Esophagus mucosa (tissue), 1 donor: ENCODE measurements at regions not wholly inside any gene's neighbourhood (a gene's known extent, or its start where the extent isn't known, plus 50 kb on each side); places are given as distances from the start of the nearest gene placed in this dataset.
A peak's percentile ranks its signal among the peaks of the same experiment; 100 is the strongest.

Experiments used
- ATAC-seq: fragments of 200-7000 bp; cut with Tn5 transposase; one replicate; pipeline ENCODE4 v1.9.1; 2020
- donor health status: DM: yes; HTN: yes; CAD: no.

DNA sequence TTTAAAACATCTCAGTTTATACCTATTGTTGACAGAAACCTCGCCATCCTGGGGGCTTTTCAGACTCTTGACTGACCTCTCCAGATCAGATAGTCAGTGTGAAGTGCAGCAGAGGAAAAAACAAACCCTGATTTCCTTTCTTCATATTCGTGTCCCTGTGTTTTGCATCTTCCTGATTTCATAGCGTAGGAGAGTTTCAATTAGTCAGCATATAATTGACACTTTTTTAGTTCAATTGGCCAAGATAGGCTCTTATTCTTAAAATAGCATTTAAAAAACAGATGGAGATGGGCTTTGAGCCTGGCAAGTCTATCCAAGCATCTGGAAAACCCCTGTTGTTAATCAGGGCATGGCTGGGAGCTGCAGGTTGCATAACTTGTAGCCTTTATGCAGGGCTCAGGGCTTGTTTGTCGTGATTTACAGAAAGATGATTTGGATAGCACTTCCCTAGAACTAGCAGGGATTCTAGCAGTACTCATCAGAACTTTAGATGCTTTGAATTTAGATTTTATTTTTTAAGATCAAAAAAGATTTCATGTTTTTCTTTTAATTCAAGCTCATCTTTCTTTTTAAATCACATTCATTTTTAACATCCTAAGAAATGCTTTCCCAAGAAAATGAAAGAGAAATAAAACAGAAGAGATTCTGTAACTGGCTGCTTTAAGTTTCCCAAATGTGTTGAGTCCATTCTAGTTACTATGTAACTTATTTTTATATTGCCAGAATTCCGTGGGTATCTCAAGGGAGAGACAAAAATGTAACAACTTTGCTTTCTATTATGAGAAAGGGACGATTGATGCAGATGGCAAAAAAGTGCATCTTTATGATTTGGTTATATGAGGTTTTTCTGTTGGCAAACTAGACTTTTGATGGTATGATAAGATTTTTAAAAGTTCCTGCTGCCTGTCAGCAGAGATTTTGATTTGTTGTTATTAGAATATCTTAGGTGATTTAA is 270.8 kb upstream of the FZD8 start:
- ATAC-seq = no peak

- no peak for ATAC-seq
Observed at GRCh38 chr10:35911954-35912353, 269.9 kb upstream of the FZD8 start.

DNA sequence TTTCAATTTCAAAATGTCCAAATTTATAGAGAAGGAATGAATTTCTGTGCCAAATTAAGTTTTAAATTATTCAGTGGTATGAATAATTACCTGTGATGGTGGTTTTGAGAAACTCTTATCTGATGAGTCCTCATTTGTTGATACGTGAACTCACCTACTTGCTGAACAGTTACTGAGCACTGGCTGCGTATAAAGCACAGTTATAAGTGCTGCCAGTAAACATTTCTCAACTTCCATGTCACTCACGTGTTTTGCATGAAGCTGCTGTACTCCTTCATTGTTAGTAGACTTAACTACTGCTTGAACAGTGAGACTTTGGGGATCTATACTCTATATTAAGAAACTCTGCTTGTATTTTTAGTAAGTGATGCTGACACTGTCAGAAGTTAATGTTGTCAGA is 269.1 kb upstream of the FZD8 start:
- no peak for ATAC-seq

DNA sequence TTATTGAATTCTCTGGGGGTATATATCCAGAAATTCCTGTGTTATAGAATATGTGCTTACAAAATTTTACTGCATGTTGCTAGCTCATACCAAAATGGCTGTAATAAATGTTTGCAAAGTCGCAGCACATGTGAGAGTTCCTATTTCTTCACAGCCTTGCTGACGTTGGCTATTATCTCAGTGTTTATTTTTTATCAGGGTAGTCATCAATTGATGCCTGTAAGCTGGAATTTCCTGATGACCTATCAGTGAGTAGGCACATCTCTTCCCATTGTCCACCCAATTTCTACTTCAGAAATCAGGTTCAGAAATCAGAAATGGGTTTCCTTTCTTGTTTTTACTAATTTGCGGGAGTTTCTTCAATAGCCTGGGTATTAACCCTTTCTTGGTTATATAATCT is 268.1 kb upstream of the FZD8 start:
- ATAC-seq = no peak

DNA sequence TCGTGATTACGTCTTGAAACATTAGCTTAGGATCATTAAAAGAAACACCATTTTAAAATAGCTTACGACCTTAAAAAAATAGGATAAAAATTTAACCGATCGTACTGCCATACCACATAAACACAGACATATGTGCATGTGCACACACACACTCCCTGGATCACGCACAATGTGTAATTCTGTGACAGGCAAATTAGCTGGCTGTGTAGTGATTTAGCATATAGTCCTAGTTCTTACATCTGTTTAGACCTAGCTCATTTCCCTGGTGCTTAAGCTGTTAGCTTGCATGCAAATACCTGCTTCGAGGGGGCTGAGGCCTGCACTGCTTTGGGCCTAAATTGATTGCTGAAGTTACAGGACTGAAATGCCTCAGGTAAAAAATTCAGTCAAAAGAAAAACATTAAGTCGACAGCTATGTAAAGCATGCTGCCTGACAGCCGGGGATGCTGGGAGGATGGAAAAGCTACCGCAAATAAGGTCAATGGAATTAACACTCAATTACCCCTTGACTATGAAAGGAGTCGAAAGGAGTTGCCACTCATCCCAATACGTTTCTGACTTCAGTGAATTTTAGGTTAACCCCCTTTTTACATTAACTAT is 267.1 kb upstream of the FZD8 start:
- no peak for ATAC-seq

GRCh38 chr10:35908451-35908850 is 266.4 kb upstream of the FZD8 start:
- ATAC-seq = no peak

- peak; percentile 43 for ATAC-seq
Observed at GRCh38 chr10:35907548-35907947, 265.5 kb upstream of the FZD8 start.

- no peak for ATAC-seq
Observed at GRCh38 chr10:35906155-35906554, 264.1 kb upstream of the FZD8 start.

DNA sequence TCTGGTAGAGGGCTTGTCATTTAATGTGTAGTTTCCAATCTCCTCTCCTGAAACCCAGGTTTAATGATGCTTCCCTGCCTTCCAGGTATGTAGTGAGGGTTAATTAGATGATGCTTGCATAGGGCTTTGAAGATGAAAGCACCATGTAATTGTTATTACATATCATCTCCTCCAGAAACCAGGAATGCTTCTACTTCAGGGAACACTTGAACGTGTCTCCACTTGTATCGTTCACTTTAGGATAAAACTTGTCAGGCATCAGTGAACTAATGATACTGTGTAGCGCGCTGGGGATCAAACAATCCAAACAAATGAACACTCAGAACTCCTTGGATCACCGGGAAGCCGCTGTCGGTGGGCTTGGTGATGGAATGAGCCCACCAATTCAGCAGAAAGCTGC is 260.9 kb upstream of the FZD8 start:
- ATAC-seq = no peak

GRCh38 chr10:35898716-35899440 is 256.8 kb upstream of the FZD8 start:
- ATAC-seq = no peak

DNA sequence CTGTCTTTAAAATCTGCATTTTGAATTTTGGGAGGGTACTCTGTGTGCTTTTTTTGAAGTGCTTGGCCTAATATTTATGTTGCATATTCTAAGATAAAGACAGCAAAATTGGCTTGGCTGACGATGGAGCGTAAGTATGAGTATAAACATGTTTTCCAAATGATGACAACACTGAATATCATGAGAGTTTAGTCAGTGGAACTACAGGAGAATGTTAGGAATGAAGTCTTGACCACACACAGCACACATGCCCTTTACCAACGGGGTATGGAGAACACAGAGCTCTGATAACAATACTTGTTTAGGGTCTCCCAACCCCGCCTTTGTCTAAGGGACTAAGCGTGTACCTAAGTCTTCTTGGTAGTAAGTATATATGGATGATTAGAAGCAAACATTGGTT is 253.9 kb upstream of the FZD8 start:
- ATAC-seq = no peak

DNA sequence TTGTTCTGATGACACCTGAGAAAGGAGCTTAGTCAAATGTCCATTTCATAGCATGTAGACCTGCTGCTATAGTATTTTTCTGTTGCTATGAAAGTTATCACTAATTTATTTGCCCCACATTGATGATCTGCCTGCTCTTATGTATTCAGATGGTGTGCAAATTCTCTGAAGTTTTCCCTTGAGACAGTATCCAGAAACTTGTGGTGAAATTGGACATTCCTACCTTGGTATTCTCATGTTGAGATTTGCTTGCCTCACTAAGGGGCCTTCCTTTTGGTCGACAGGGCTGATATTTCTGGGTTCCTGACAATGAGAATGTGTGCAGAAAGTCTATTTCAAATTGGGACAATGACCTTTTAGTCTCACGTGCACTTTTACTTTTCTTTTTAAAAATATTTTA is 253.2 kb upstream of the FZD8 start:
- ATAC-seq = no peak

GRCh38 chr10:35892526-35892925 is 250.4 kb upstream of the FZD8 start:
- no peak for ATAC-seq

DNA sequence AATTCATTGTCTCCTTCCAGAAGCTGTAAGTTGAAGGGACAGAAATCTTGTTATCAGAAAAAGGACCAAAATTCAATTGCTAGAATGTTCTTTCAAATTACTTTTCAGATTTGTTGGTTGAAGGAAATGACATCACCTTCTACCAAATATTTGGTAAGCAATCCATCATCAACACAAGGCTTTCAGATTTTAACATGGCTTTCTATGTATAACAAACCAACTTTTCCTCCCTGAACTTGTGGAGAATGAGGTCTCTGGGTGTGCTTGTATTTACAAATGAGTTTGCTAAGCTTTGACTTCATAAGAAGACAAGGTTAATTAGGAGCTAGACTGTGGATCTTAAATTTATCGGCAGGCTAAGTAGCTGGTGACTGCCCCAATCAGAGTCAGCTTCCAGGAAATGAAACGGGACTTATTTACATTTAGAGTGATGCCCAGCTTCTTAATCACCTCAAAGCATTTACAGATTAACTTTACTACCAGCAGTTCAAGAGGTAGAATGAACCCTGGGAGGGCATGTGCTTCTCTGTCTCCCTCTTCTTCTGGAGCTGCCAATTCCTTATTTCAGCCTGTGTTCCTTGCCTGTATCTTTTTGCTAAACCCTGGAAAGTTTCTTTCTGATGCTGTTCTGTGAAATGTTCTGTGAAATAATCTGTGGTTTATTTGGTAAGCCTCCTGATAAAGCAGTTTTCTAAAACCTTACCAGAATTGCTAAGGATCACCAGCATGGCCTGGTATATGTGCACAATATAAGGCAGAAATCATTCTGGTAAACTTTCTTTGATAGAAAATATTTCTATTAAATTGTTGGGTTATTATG is 248.8 kb upstream of the FZD8 start:
- no peak for ATAC-seq

GRCh38 chr10:35889971-35890675 is 248.0 kb upstream of the FZD8 start:
- ATAC-seq = no peak

DNA sequence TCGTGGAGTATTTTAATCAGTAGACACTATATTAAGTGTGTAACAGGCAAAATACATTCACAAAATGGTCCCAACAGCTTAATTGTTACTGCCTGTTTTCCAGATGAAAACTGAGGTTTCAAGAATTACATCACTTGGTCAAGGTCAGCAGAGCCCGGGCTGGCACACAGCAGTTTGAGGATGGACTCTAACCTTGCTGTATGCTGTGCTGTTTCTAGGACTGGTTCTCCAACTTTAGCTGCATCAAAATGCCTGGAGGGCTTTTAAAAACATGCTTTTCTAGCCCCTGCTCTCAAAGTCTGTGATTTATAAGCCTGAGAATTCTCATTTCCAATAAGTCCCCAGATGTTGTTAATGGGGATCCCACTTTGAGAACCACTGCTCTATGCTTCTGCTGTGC is 247.1 kb upstream of the FZD8 start:
- ATAC-seq = no peak

GRCh38 chr10:35888400-35888799 is 246.3 kb upstream of the FZD8 start:
- no peak for ATAC-seq

GRCh38 chr10:35887685-35888084 is 245.6 kb upstream of the FZD8 start:
- peak; percentile 82 for ATAC-seq

DNA sequence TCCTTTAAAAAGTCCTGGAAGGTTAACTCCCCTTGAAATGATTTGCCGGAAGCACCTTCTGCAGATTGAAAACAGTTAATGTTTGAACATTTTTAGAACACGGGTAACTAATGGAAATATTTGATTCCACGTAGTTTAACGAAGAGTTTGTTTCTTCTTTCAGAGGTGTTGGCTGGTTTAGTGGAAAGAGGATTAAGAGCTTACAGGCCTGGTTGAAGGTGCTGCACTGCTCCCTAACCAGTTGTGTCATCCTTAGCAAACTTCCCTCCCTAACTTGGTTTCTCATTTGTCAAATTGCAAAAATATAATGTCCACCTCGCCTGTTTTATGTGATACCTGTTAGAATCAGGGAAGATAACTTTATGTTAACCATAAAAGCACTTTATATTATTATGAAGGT is 243.0 kb upstream of the FZD8 start:
- no peak for ATAC-seq

DNA sequence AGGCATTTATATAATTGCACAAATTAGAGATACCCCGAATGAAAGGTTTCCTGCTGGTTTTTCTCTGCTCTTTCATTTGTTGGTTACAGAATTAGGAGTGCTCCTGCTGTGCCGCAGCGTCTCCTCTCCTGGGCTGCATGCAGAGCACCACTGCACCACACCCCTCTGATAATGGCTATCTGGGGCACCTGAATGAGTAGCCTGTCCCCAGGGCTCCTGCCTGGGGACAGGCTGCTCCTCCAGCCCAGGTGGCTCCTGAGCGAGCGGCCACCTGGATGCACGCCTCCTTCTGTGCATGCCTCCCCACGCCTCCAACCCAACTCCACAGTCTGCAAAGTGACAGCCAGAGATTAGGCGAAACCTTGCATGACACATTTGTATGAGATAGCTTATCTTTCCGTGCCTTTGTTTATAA is 242.6 kb upstream of the FZD8 start:
- no peak for ATAC-seq

DNA sequence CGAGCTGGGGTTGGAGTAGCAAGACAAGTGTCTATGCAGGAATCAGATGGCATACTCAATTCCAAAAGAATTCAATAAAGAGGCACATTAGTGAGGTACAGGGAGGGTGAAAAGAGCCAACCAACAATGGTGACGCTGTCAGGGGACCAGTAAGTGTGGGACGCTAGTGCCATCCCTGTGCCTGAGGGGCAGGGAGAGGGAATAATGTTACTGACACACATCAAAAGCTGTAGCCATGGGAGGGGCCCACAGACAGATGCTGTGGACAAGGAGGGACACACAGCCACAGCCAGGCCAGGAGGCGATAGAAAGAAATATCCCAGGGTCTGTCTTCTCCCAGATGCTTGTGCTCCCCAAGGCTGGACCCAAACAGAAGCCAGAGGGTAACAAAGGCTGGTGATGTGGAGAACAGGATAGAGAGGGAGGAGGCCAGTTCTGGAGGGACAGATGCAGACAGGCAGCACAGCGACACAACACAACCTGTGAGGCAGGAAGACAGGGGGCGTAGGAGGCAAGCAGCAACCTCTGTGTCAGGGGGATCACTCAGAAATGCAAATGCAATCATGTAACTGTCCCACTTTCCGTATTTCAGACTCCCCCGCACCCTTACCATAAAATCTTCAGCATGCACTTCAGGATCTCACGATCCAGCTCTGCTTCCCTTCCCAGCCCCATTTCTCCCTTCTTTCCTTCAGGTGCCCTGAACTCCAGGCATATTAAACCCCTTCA is 240.5 kb upstream of the FZD8 start:
- no peak for ATAC-seq
